ENCODE measurements at regions not wholly inside any gene's neighbourhood (a gene's known extent, or its start where the extent isn't known, plus 50 kb on each side); places are given as distances from the start of the nearest gene placed in this dataset.
"Not testable (repeated sequence)": the region's sequence is repeated elsewhere in the genome, so short reads cannot be mapped to it uniquely, and the experiment has no call there.

DNA sequence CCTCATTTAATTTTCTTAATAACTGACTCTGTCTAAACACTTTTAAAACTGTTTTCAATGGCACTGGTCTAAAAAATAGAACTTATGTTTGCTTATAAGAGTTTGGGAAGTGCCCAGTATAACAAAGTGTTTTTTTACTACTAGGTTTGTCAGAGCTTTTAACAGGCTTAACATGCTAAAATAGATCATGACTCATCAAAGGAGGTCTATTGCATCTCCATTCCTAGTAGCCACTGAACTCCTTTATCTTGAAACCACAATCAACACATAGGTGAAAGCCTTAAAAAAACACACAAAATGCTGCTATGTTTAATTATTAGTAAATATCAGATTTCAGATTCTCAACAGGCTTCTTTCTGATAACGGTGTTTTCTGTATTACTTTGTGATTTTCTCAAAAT is 196.4 kb upstream of the KIF2B start:
- no TSS peak for BruUV-seq (replicated peaks)
- no peaks in the 10 kb centered on the region for H3K9me3 Mint-ChIP-seq (ENCODE audit: unreplicated experiment)
- no peaks in the 10 kb centered on the region for H3K36me3 ChIP-seq (ENCODE audit: control insufficient read depth, insufficient read depth, low read length)
- H3K4me3 Mint-ChIP-seq (ENCODE audit: unreplicated experiment): no peak overlapping the region
- DNase-seq: no peak
- no peak overlapping the region for H3K4me3 ChIP-seq (ENCODE audit: low read depth, low read length)
- intact Hi-C loops (cut with micrococcal nuclease; ENCODE audit: unreplicated experiment): no loop called here
- H3K27me3 Mint-ChIP-seq (ENCODE audit: insufficient read depth, unreplicated experiment): no peaks in the 10 kb centered on the region
- H3K4me1 Mint-ChIP-seq (ENCODE audit: low read depth, unreplicated experiment): no peaks in the 10 kb centered on the region
- H3K36me3 Mint-ChIP-seq (ENCODE audit: insufficient read depth, unreplicated experiment): no peaks in the 10 kb centered on the region
- H3K9me3 ChIP-seq: no peaks in the 10 kb centered on the region
- POLR2A ChIA-PET: no interaction called here
- CTCF ChIA-PET: no interaction called here
- H3K4me1 ChIP-seq: no peaks in the 10 kb centered on the region
- no peak overlapping the region for H3K27ac Mint-ChIP-seq (ENCODE audit: unreplicated experiment)
- TF ChIP-seq, protein P1, sequence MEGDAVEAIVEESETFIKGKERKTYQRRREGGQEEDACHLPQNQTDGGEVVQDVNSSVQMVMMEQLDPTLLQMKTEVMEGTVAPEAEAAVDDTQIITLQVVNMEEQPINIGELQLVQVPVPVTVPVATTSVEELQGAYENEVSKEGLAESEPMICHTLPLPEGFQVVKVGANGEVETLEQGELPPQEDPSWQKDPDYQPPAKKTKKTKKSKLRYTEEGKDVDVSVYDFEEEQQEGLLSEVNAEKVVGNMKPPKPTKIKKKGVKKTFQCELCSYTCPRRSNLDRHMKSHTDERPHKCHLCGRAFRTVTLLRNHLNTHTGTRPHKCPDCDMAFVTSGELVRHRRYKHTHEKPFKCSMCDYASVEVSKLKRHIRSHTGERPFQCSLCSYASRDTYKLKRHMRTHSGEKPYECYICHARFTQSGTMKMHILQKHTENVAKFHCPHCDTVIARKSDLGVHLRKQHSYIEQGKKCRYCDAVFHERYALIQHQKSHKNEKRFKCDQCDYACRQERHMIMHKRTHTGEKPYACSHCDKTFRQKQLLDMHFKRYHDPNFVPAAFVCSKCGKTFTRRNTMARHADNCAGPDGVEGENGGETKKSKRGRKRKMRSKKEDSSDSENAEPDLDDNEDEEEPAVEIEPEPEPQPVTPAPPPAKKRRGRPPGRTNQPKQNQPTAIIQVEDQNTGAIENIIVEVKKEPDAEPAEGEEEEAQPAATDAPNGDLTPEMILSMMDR (IDR thresholded peaks at IDR 0.05; ENCODE audit: insufficient read depth in 1 of 2, low read depth in 1 of 2, low read length in 1 of 2, severe bottlenecking in 1 of 2, unreplicated experiment in 1 of 2): no peak
- H3K27me3 ChIP-seq (replicated peaks; ENCODE audit: control insufficient read depth, insufficient read depth, low read length): no peaks in the 10 kb centered on the region

DNA sequence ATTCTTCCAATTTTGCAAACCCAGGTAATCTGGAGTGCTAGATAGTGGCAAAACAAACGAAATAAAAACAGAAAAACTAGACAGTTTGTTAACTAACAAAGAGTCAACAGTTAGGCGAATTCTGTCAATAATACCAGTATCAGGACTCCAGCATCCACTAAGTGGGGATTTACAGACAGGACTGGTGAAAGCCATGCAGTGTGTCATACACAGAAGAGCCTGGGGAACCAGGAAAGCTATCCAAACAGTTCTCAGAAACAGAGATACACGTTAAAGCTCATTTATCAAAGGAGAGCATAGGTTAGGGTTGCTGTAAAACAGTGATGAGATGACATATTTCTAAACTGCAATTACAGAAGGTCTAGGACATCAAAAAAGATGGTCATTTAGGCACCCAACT is 203.7 kb upstream of the KIF2B start:
- no peak overlapping the region for H3K27ac Mint-ChIP-seq (ENCODE audit: unreplicated experiment)
- no TSS peak for BruUV-seq (replicated peaks)
- TF ChIP-seq, protein P1 (IDR thresholded peaks at IDR 0.05; ENCODE audit: insufficient read depth in 1 of 2, low read depth in 1 of 2, low read length in 1 of 2, severe bottlenecking in 1 of 2, unreplicated experiment in 1 of 2): no peak
- H3K27me3 ChIP-seq (replicated peaks; ENCODE audit: control insufficient read depth, insufficient read depth, low read length): no peaks in the 10 kb centered on the region
- no peaks in the 10 kb centered on the region for H3K36me3 ChIP-seq (ENCODE audit: control insufficient read depth, insufficient read depth, low read length)
- intact Hi-C loops (cut with micrococcal nuclease; ENCODE audit: unreplicated experiment): no loop called here
- no peaks in the 10 kb centered on the region for H3K36me3 Mint-ChIP-seq (ENCODE audit: insufficient read depth, unreplicated experiment)
- H3K9me3 ChIP-seq: no peaks in the 10 kb centered on the region
- no peaks in the 10 kb centered on the region for H3K4me1 ChIP-seq
- H3K4me3 ChIP-seq (ENCODE audit: low read depth, low read length): no peak overlapping the region
- no peaks in the 10 kb centered on the region for H3K27me3 Mint-ChIP-seq (ENCODE audit: insufficient read depth, unreplicated experiment)
- H3K4me1 Mint-ChIP-seq (ENCODE audit: low read depth, unreplicated experiment): no peaks in the 10 kb centered on the region
- no peaks in the 10 kb centered on the region for H3K9me3 Mint-ChIP-seq (ENCODE audit: unreplicated experiment)
- ChIA-PET POLR2A (no interaction called here), CTCF (no interaction called here)
- no peak for DNase-seq
- no peak overlapping the region for H3K4me3 Mint-ChIP-seq (ENCODE audit: unreplicated experiment)

DNA sequence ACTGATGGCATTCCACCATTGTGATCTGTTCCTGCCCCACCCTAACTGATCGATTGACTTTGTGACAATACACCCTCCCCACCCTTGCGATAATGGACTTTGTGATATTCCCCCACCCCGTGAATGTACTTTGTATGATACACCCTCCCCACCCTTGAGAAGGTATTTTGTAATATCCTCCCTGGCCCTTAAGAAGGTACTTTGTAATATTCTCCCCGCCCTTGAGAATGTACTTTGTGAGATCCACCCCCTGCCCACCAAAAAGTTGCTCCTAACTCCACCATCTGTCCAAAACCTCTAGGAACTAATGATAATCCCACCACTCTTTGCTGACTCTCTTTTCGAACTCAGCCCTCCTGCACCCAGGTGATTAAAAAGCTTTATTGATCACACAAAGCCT is 214.5 kb upstream of the KIF2B start:
- H3K27me3 ChIP-seq (replicated peaks; ENCODE audit: control insufficient read depth, insufficient read depth, low read length); CTCF ChIA-PET; POLR2A ChIA-PET; intact Hi-C loops (cut with micrococcal nuclease; ENCODE audit: unreplicated experiment); H3K27me3 Mint-ChIP-seq (ENCODE audit: insufficient read depth, unreplicated experiment); BruUV-seq (replicated peaks); H3K36me3 Mint-ChIP-seq (ENCODE audit: insufficient read depth, unreplicated experiment); H3K4me3 Mint-ChIP-seq (ENCODE audit: unreplicated experiment); H3K27ac Mint-ChIP-seq (ENCODE audit: unreplicated experiment); H3K4me1 ChIP-seq; H3K36me3 ChIP-seq (ENCODE audit: control insufficient read depth, insufficient read depth, low read length); H3K9me3 ChIP-seq; DNase-seq; H3K4me3 ChIP-seq (ENCODE audit: low read depth, low read length); H3K4me1 Mint-ChIP-seq (ENCODE audit: low read depth, unreplicated experiment): not testable (repeated sequence)
- H3K9me3 Mint-ChIP-seq (ENCODE audit: unreplicated experiment): peaks cover 29% of the 10 kb centered on the region

- no TSS peak for BruUV-seq (replicated peaks)
- POLR2A ChIA-PET: no interaction called here
- CTCF ChIA-PET: no interaction called here
Measured at GRCh38 chr17:53607475-53607874, 215.3 kb upstream of the KIF2B start.

More at GRCh38 chr17:53607475-53607874, 215.3 kb upstream of the KIF2B start:
- Histone ChIP-seq H3K27me3 (replicated peaks; ENCODE audit: control insufficient read depth, insufficient read depth, low read length) (no peaks in the 10 kb centered on the region), H3K4me1 (no peaks in the 10 kb centered on the region), H3K36me3 (ENCODE audit: control insufficient read depth, insufficient read depth, low read length) (no peaks in the 10 kb centered on the region), H3K9me3 (no peaks in the 10 kb centered on the region), H3K4me3 (ENCODE audit: low read depth, low read length) (no peak overlapping the region)
- H3K27me3 Mint-ChIP-seq (ENCODE audit: insufficient read depth, unreplicated experiment): no peaks in the 10 kb centered on the region
- intact Hi-C loops (cut with micrococcal nuclease; ENCODE audit: unreplicated experiment): no loop called here
- peaks cover 6% of the 10 kb centered on the region for H3K4me1 Mint-ChIP-seq (ENCODE audit: low read depth, unreplicated experiment)
- DNase-seq: no peak
- no peak overlapping the region for H3K27ac Mint-ChIP-seq (ENCODE audit: unreplicated experiment)
- H3K36me3 Mint-ChIP-seq (ENCODE audit: insufficient read depth, unreplicated experiment): no peaks in the 10 kb centered on the region
- TF ChIP-seq, protein P1 (IDR thresholded peaks at IDR 0.05; ENCODE audit: insufficient read depth in 1 of 2, low read depth in 1 of 2, low read length in 1 of 2, severe bottlenecking in 1 of 2, unreplicated experiment in 1 of 2): no peak
- H3K9me3 Mint-ChIP-seq (ENCODE audit: unreplicated experiment): peaks cover 36% of the 10 kb centered on the region
- no peak overlapping the region for H3K4me3 Mint-ChIP-seq (ENCODE audit: unreplicated experiment)

Measured in Caco-2 (cell line).